Left cardiac atrium (tissue), 4 donors: ENCODE measurements at regions not wholly inside any gene's neighbourhood (a gene's known extent, or its start where the extent isn't known, plus 50 kb on each side); places are given as distances from the start of the nearest gene placed in this dataset.
"Not testable (repeated sequence)": the region's sequence is repeated elsewhere in the genome, so short reads cannot be mapped to it uniquely, and the experiment has no call there.

Experiments
- ATAC-seq, 2 donors: fragments of 200-7000 bp; cut with Tn5 transposase; one replicate each; pipeline ENCODE4 v1.9.1; 2020; ENCODE audit warnings: mild to moderate bottlenecking in 2 of 2, moderate library complexity in 2 of 2
- DNase-seq: peaks from one replicate; pipeline ENCODE4 v3.0.0-alpha.2; 2020
- intact Hi-C, 2 donors: fragments of 100-400 bp; cut with DNase I; formaldehyde crosslinking; loops; one replicate each; pipeline versions ENCODE4 v1.14.1 to v1.15.1; 2022 to 2023
- donor health status: DM: no; HTN: yes; CAD: no.
- donor health status: DM: no; HTN: yes; CAD: no; lungs with severe emphysema.
- donor health status: DM: yes; HTN: yes; CAD: no.
- donor health status: Dilated cardiomyopathy.

DNA sequence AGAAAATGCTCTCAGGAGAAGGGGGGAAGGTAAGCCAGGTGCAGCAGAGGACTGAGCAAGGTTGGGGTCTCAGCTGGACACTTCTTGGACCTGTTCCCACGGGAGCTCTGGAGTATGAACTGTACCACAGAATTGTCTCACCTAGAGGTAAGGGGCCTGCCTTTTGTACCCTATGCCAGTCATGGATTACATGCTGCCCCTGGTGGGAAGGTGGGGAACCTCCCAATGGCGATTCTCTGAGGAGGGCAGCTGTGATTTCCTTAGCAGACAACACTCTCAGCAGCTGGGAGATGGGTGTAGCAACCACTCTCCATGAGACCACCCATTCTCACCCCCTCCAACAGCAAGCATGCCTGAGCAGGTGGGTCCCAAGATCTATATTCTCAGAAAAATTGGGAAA is 329.4 kb upstream of the CTNNB1 start:
- ATAC-seq (no peak), DNase-seq (no peak)
- intact Hi-C loops = loop anchor here in 1 of 2 donors (10.0 kb wide), 2 partner anchors 285 to 335 kb away; no protein-coding TSS in a partner anchor

DNA sequence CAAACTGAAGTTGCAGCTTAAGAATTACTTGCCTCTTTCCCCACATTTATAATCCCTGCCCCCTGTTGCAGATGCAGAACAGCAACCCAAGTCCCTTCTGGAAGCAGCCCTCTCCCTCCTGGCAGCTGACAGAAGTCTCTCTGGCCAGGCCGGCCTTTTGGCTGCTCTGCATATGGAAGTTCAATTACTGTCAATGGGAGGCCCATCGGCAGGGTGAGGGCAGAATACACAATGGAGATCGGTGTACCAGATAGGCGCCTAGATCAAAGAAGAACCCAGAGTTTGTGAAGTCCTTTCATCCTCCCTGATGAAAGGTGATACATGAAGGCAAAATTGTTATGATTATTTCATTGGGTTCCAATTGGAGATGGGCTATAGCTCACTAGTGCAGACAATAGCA is 327.9 kb upstream of the CTNNB1 start:
- DNase-seq = no peak
- ATAC-seq = no peak
- intact Hi-C loops = loop anchor here in 1 of 2 donors (10.0 kb wide), 2 partner anchors 287 to 333 kb away; no protein-coding TSS in a partner anchor

DNA sequence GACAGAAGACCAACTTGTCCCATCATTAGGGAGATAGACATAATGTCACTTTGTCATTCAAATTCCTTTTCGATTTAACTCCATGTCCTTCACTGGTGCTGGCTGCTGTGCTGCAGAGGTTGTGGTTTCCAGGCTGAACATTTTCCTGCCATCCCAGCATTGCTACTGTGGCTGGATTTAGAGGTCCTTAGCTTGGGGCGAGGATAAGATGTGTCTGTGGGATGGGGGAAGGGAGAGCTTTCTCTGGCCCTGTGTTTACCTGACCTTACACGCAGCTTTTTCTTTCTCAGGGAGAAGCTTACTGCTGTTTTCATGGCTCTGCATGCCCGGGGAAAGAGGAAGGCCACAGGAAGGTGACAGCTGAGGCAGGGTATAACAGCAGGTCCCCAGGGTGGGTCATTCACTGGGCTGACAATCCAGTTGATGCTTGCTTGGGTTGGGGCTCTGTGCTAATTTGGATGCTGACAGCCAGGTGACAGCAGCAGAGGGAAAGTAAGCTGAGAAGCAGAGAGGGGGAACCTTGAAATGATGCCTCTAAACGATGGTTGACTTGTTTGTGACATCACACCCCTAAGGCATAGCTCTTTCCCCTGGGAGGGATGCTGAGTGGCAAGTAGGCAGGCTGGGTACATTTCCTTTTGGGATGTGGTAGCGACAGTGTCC is 326.9 kb upstream of the CTNNB1 start:
- no peak for DNase-seq
- no peak for ATAC-seq
- intact Hi-C loops = loop anchor here in 1 of 2 donors (10.0 kb wide), 2 partner anchors 288 to 332 kb away; no protein-coding TSS in a partner anchor

DNA sequence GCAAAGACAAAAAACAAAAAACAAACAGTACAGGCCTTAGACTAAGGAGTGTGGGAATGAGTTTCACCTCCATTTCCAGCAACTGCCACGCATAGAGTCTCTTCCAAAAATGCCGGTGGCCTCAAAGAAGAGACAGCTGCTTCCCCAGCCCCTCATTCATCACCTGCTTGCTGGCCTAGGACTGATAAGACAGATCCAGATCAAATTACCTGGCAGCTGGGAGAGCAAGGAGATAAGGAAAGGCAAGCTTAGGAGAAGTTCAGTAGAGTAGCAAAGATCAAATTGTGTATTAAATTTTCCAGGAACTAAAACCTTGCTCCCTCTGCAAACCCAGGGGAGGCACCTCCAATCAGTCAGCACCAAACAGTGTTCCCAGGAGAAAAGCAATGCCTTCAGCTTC is 325.8 kb upstream of the CTNNB1 start:
- no peak for DNase-seq
- ATAC-seq = no peak
- intact Hi-C loops = loop anchor here in 1 of 2 donors (10.0 kb wide), 2 partner anchors 289 to 331 kb away; no protein-coding TSS in a partner anchor

DNA sequence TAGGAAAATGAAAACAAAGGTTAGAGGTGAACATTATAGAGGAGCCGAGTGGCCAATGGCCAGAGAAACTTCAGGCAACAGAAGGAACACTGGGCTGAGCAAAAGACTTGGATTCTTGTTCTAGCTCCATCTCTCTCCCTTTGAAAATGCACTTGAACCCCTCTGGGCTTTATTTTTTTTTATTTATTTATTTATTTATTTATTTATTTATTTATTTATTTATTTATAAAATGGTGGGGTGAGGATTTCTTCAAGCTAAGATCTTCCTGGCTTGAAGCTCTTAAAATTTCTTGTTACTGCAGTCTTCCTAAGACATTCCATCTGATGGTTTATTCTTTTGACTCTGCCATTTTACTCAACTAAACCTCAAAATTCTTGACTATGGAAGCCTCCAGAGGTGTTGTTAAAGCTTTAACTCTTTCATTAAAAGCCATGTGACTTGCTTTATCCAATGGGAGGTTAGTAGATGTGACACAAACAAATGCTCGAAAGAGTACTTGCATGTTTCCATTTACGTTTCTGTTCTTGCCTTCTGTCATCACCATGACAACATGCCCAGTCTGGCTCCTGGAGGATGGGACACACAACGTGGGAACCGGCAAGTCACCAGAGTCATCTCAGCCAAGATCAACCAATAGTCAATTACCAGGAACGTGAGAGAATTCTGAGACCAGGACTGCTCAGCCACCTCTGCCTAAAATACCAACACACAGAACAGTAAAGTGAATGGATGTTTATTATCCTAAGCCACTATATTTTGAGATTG is 325.2 kb upstream of the CTNNB1 start:
- DNase-seq (no peak), ATAC-seq (no peak)
- intact Hi-C loops = loop anchor here in 1 of 2 donors (10.0 kb wide), 2 partner anchors 289 to 331 kb away; no protein-coding TSS in a partner anchor

DNA sequence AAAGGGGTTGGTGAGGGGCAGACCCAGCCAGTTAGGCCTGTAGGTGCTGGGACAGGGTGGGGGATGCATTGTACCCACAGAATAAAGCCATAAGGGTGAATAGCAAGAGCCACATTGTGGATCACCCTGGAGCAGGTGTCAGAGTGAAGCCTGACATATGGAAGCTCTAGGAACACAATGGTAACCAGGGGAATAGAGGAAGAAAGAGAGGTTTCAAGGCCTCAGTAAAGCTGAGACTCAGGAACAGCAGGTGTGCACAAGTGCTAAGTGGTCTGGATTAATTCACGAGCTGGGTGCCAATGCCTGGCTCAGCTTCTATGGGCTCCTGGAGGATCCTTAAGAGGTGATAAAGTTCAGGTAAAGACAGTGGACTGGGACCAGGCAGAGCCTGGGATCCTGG is 323.7 kb upstream of the CTNNB1 start:
- intact Hi-C loops = loop anchor here in 1 of 2 donors (10.0 kb wide), 2 partner anchors 291 to 329 kb away; no protein-coding TSS in a partner anchor
- no peak for DNase-seq
- ATAC-seq = no peak

DNA sequence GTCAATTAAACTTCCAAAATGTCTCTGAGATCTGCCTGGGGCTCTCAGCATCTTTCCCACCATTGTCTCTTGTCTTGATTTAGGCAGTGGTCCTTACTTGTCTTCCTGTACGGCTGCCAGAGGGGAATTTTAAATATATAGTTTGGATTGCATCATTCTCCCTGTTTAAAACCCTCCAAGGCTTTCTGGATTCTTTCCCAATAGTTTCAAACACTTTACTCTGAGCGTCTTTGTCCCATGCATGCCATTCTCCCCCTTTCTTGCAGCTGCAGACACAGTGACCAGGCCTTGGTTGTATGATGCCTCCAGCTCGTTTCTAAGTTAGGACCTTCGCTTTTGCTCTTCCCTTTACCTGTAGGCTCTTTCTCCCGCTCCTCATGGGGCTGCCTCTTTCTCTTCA is 323.3 kb upstream of the CTNNB1 start:
- no peak for DNase-seq
- intact Hi-C loops = loop anchor here in 1 of 2 donors (10.0 kb wide), 2 partner anchors 291 to 329 kb away; no protein-coding TSS in a partner anchor
- ATAC-seq = no peak

DNA sequence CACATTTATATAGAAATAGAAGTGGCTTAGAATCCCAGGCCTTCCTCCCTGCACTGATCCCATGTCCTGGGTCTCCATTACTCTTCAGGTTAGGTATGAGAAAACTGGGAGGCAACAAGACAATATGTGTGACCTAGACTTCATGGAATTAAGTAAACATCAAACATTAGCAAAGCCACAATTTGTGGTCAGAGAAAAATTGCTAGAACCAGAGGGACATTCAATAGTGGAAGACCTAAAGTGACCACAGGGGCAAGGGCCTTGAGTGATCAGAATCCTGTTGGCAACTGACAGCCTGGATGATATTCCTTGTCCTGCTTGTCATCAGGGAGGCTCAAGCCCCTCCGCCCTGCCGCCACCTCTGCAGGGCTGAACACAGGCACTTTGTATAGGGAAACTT is 322.8 kb upstream of the CTNNB1 start:
- intact Hi-C loops = loop anchor here in 1 of 2 donors (10.0 kb wide), 2 partner anchors 292 to 328 kb away; no protein-coding TSS in a partner anchor
- DNase-seq (no peak), ATAC-seq (no peak)

DNA sequence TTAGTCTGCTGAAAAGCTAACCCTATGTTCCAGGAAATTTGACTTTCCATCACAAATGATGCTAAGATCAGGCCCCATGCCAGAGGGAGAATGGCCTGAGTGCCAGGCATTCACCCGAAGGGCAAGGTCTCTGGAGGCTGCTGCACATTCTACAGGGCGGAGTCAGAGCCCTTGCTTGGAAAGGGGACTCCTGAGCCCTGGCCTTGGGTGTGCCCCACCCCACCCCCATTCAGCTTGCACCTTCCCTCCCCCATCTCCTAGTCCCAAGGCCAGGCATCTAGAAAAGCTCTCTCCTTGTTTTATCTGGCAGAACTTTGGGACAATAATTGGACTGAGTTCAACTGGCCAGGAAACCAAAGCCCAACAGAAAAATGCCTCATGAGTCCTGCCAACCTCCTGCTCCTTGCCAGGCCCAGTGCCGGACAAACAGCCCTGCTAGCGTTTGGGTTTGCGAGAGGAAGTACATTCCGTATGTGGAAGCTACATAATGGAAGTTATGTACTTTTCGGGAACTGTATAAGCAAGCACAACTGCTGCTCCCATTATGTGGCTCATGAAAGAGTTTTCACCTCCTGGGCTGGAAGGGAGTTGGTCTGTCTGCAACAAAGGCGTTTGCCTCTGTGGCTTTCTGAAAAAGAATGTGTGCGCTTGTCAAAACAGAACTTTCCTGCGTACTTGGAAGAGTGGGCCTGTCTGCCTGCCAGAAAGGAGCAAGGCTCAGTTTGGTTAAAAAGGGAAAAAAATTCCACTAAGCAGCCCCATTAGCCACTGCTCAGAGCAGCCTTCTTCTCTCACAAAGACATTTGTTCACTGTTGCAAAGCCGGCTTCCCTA is 321.5 kb upstream of the CTNNB1 start:
- peak; percentile 83 for DNase-seq
- intact Hi-C loops = loop anchor here in 1 of 2 donors (10.0 kb wide), 2 partner anchors 293 to 327 kb away; no protein-coding TSS in a partner anchor
- peak; percentile 88 to 93 for ATAC-seq

DNA sequence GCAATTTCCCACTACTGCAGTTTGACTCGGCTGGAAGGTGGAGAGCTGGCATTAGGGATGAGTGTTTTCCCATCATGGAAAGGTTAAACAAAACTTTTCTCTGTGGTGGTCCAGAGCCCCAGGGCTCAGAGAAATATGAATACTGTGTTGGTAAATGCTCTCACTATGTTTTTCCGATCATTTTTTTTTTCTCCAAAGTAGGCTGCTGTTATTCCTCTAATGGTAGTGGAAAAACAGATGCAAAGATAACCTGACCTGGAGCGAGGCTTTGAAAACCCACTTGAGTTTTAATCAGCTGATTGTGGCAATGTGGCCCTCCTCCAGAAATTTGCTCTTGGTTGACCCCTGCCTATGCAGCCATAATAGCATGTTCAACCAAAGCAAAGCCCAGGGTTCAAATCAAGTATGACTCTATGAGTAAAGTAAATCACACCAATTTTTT is 320.8 kb upstream of the CTNNB1 start:
- no peak for DNase-seq
- ATAC-seq = no peak
- intact Hi-C loops = loop anchor here in 1 of 2 donors (10.0 kb wide), 2 partner anchors 294 to 326 kb away; no protein-coding TSS in a partner anchor

DNA sequence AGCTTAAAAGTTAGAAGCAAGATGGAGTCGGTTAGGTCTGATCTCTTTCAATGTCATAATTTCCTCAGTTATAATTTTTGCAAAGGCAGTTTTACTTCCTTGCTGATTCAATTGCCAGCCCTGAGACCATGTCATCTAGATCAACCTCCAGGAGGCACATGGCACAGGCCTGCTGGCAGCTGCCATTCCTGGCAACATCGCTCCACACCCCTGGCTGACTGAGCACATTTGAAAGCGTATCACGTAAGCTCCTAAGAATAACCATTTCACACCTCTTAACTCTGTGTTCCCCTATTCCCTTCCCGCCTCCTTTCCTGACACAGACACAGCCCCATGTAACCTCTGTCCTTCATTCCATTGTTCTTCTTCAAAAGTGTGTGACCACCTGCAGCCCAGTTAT is 313.9 kb upstream of the CTNNB1 start:
- DNase-seq (peak; percentile 36), ATAC-seq (peak; percentile 75 to 88)
- intact Hi-C loops = no loop called here

DNA sequence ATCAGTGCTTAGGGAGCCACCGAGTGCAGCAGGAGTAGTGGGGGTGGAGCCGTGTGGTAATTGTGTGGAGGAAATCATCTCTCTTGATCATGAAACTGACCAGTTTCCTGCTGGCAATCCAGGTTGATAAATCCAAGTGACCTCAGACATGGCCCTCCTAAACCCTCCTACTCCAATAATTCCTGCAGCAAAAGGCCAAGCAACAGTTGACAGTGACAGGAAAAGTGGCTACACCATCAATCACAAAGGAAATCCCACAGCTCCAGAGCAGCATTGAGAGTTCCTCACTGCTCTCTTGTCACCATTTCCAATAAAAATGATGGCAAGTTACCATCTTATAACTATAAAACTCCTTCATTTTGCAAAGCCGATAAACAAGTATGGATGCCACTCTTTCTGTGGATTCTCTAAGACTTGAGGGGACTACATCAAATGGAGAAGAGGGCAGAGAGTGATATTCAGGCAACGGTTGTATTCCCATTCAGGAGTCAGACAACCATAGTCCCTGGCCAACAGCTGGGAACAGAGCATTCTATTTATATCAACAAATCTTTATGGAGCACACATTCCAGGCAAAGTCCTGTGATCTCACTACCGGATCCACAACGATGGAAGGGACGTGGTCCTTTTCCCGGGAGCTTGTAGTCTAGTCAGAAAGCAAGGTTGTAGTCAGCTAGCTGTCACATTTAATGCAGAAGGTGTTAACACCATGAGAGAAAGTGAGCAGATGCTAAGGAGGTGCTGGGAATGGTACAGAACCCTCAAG is 312.5 kb upstream of the CTNNB1 start:
- intact Hi-C loops = no loop called here
- DNase-seq (no peak), ATAC-seq (peak in 1 of 2 donors; percentile 12)

DNA sequence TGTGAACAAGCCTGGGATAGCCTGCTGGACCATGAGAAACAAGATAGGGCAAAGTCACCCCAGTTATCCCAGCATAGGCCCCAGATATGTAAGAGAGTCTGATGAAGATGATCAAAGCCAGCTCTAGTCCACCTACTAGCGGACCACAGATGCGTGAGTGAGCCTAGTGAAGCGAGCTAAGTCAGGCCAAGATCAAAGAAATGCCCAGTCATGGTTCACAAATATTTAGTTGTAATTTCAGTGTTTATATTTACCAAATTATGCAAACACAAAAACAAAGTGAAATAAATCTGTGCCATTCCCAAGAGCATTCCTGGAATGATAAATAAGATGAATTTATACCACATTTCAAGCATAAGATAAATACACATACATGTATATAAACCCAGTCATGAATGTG is 308.1 kb upstream of the CTNNB1 start:
- DNase-seq (no peak), ATAC-seq (no peak)
- intact Hi-C loops = no loop called here

DNA sequence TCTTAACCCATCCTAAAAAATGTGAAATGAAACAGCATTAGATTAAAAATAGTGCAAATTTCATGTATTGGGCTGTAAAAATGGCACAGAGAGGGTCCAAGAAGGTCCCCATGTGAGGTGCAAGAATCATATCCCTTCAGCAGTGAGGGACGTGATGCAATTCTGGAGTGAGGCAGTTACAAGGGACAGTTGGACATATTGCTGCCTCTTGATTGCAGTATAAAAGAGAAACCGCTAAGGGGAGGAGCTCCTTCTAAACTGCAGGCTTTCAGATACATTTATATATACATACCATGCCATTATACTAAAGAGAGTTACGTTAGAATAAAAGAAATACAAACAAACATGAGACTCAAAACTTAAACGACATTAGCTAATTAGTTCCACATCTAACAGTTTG is 304.2 kb upstream of the CTNNB1 start:
- intact Hi-C loops = no loop called here
- DNase-seq = no peak
- no peak for ATAC-seq

DNA sequence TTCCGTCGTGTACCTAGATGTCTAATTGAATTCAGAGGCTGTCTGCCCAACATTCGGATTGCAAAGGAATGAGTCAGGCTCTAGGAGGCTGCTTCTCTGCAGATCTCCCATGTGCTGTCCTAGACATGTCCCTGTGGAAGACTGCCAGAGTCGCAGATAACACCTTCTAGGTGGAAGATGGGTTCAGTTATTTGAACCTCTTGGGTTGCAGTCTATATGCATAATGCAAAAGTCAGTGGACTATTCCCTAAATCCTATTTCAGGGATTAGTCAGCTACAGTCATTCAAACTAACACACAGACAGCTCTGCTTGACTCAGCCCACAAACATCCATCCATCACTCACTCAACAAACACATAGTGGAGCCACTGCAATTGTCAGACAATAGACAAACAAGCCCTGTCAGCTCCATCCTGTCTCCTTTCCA is 300.0 kb upstream of the CTNNB1 start:
- DNase-seq (no peak), ATAC-seq (peak in 1 of 2 donors; percentile 27)
- intact Hi-C loops = no loop called here

DNA sequence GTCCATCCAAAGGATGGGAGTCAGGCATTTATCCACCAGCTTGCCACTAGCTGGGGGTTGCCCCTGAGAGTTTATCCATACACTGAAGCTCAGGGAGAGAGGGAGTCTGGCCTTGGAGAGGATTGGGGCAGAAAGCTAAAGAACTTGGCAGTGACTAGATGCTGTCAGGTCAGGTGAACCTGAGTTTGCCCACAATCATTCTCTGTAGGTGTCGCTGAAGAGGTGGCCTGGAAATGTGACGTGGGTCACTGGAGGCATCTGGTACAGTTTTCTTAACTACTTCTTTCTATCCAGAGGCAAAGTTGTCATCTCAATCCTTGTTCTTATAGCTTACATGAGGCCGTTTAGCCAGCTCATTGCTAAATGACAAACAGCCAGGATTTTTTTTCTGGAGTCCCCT is 298.0 kb upstream of the CTNNB1 start:
- intact Hi-C loops = no loop called here
- ATAC-seq (no peak), DNase-seq (no peak)

DNA sequence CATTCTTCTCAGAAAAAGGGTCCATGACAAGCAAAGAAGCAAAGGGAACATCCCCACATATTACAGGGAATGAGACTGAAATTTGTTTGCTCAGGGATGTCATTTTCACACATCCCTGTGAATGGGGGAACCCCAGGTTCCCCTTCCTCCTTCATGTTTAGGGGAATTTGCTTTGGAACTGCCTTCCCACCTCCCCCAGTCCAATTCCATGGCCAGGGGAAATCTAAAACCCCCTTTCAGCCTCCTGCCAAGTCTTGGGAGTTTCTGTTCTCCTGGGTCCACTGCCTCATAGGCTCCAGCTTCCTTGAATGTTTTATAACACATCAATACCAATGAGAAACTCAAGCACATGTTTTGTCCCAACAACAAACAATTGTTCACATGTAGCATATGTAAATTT is 297.5 kb upstream of the CTNNB1 start:
- no peak for ATAC-seq
- intact Hi-C loops = no loop called here
- DNase-seq = no peak

DNA sequence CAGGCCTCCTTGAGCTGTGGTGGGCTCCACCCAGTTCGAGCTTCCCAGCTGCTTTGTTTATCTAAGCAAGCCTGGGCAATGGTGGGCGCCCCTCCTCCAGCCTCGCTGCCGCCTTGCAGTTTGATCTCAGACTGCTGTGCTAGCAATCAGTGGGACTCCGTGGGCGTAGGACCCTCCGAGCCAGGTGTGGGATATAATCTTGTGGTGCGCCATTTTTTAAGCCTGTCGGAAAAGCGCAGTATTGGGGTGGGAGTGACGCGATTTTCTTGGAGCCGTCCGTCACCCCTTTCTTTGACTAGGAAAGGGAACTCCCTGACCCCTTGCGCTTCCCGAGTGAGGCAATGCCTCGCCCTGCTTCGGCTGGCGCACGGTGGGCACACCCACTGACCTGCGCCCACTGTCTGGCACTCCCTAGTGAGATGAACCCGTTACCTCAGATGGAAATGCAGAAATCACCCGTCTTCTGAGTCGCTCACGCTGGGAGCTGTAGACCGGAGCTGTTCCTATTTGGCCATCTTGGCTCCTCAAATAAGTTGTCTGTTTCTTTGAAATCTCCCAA is 291.3 kb upstream of the CTNNB1 start:
- ATAC-seq, intact Hi-C loops, DNase-seq: not testable (repeated sequence)
